ENCODE measurements at regions not wholly inside any gene's neighbourhood (a gene's known extent, or its start where the extent isn't known, plus 50 kb on each side); places are given as distances from the start of the nearest gene placed in this dataset.

DNA sequence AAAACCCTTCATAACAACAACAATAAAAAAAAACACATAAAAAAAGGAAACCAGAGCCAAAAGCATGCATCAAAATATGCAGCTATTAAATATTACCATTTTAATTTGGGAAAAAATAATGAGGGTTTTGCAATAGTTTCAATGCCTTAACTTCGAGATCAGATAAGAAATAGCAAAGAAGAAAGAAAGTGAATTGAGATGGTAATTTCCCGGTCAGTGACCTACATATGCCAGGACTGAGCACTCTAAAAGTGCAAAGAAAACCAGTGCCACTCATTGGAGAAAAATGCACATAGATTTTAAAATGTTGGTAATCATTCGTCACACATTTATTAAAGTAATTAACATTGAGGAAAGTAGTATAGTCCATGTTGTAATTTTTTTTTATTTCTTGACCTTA is 944.2 kb downstream of the EFNB2 start:
- no peaks in the 10 kb centered on the region for H3K79me2 ChIP-seq (ENCODE audit: control insufficient read depth in 1 of 2, insufficient read depth in 2 of 2, low read length in 2 of 2)
- no peaks in the 10 kb centered on the region for H3K9me3 ChIP-seq (ENCODE audit: insufficient read depth in 2 of 2, low read depth in 1 of 2, low read length in 1 of 2)
- POLR2A ChIA-PET (ENCODE audit: partially characterized antibody), result interaction anchor here (0.7 kb wide), 1 partner anchor 266 kb away, joined by 3 read pairs; no protein-coding TSS in a partner anchor
- no peak overlapping the region for H3K4me3 ChIP-seq (ENCODE audit: extremely low read depth in 1 of 4, insufficient read depth in 2 of 4, low read depth in 3 of 4, low read length in 4 of 4)
- FAIRE-seq (no peak), DNase-seq (ENCODE audit: low read depth in 1 of 2, low spot score in 2 of 2) (no peak)
- no peak overlapping the region for H4K5ac ChIP-seq (ENCODE audit: insufficient read length, low read depth, low read length)
- no peak overlapping the region for H2BK12ac ChIP-seq (ENCODE audit: low read depth, low read length)
- H4K91ac ChIP-seq (replicated peaks; ENCODE audit: insufficient read length, low read length), result no peak overlapping the region
- H3K23me2 ChIP-seq (ENCODE audit: low read depth, low read length), result no peaks in the 10 kb centered on the region
- H4K8ac ChIP-seq (ENCODE audit: extremely low read depth, insufficient read depth, low read length), result no peak overlapping the region
- H2BK15ac ChIP-seq (ENCODE audit: low read length), result no peak overlapping the region
- no peak overlapping the region for H3K9ac ChIP-seq (replicated peaks in 1 of 4; ENCODE audit: extremely low read depth in 1 of 4, low read depth in 3 of 4, low read length in 3 of 4)
- H3K36me3 ChIP-seq (ENCODE audit: control insufficient read depth in 2 of 4, insufficient read depth in 4 of 4, low read length in 3 of 4), result no peaks in the 10 kb centered on the region
- no peak overlapping the region for H3K18ac ChIP-seq (ENCODE audit: extremely low read depth, low read length)
- WGBS, 2 experiments (ENCODE audit: extremely low coverage in 1 of 2, insufficient coverage in 1 of 2, insufficient read length in 1 of 2, insufficient replicate concordance in 2 of 2, low coverage in 1 of 2, low lambda C conversion rate in 2 of 2, missing lambda C conversion rate in 1 of 2), result 88% methylated on average over 3 of the region's 3 CpGs; no CpG with 5 or more reads in 1 of the 2 experiments
- H2BK5ac ChIP-seq (ENCODE audit: low read depth, low read length), result no peak overlapping the region
- no peak overlapping the region for H3K4me2 ChIP-seq (ENCODE audit: insufficient read depth in 1 of 2, low read depth in 2 of 2, low read length in 2 of 2)
- no peak overlapping the region for H3K23ac ChIP-seq (ENCODE audit: insufficient read length)
- H2AFZ ChIP-seq (ENCODE audit: low read length), result no peak overlapping the region
- no peaks in the 10 kb centered on the region for H3K79me1 ChIP-seq (ENCODE audit: low read depth, low read length)
- H2BK20ac ChIP-seq (ENCODE audit: low read length), result no peak overlapping the region
- H2AK5ac ChIP-seq (ENCODE audit: low read depth, low read length), result no peak overlapping the region
- H3K4ac ChIP-seq (replicated peaks; ENCODE audit: insufficient read length, low read depth, low read length), result no peak overlapping the region
- H3K56ac ChIP-seq (replicated peaks; ENCODE audit: insufficient read length, low read depth, low read length), result no peak overlapping the region
- no peaks in the 10 kb centered on the region for H3K4me1 ChIP-seq (replicated peaks in 1 of 4; ENCODE audit: control insufficient read depth in 3 of 4, insufficient read depth in 4 of 4, low read length in 3 of 4)
- H2BK120ac ChIP-seq (replicated peaks; ENCODE audit: low read depth, low read length), result no peak overlapping the region
- no peak overlapping the region for H3K14ac ChIP-seq (ENCODE audit: insufficient read length)
- no peak overlapping the region for H3K27ac ChIP-seq (ENCODE audit: low read depth, low read length)
- H3K27me3 ChIP-seq (replicated peaks in 1 of 4; ENCODE audit: control insufficient read depth in 3 of 4, extremely low read depth in 1 of 4, insufficient read depth in 3 of 4, low read length in 3 of 4), result no peaks in the 10 kb centered on the region
- H4K20me1 ChIP-seq (replicated peaks in 1 of 2; ENCODE audit: control insufficient read depth in 1 of 2, insufficient read depth in 2 of 2, low read length in 2 of 2), result no peaks in the 10 kb centered on the region
- CTCF ChIA-PET (ENCODE audit: partially characterized antibody), result interaction anchor here (0.7 kb wide), 1 partner anchor 1913 kb away, joined by 3 read pairs; no protein-coding TSS in a partner anchor
- TF ChIP-seq RNF2 (IDR thresholded peaks at IDR 0.05; ENCODE audit: borderline replicate concordance, low read depth, low read length, missing control alignments, poor library complexity, severe bottlenecking), result no peak
- no peak for TF ChIP-seq BCL11A (IDR thresholded peaks at IDR 0.05; ENCODE audit: low read depth in 2 of 2, low read length in 2 of 2)
- no peak for TF ChIP-seq GTF2F1 (IDR thresholded peaks at IDR 0.05; ENCODE audit: borderline replicate concordance, low read depth, low read length)
- no peak for TF ChIP-seq EGR1 (IDR thresholded peaks at IDR 0.05; ENCODE audit: borderline replicate concordance, low read depth, low read length)
- no peak for TF ChIP-seq RBBP5 (IDR thresholded peaks at IDR 0.05; ENCODE audit: borderline replicate concordance, low read depth, low read length)
- TF ChIP-seq EZH2 (IDR thresholded peaks at IDR 0.05; ENCODE audit: low read depth, low read length, severe bottlenecking), result no peak
- TF ChIP-seq CHD1 (IDR thresholded peaks at IDR 0.05; ENCODE audit: low read depth, low read length), result no peak
- TF ChIP-seq TBP (IDR thresholded peaks at IDR 0.05; ENCODE audit: low read depth, low read length), result no peak
- no peak for TF ChIP-seq SP4 (IDR thresholded peaks at IDR 0.05; ENCODE audit: low read length)
- no peak for TF ChIP-seq HDAC6 (IDR thresholded peaks at IDR 0.05; ENCODE audit: low read depth, low read length)
- no peak for TF ChIP-seq BRCA1 (IDR thresholded peaks at IDR 0.05; ENCODE audit: low read depth, low read length)
- no peak for TF ChIP-seq KDM5A (IDR thresholded peaks at IDR 0.05; ENCODE audit: low read length)
- no peak for TF ChIP-seq SIX5 (IDR thresholded peaks at IDR 0.05; ENCODE audit: low read depth, low read length)
- no peak for TF ChIP-seq GABPA (IDR thresholded peaks at IDR 0.05; ENCODE audit: borderline replicate concordance, insufficient read depth, low read length)
- TF ChIP-seq TEAD4 (IDR thresholded peaks at IDR 0.05; ENCODE audit: low read depth, low read length), result no peak
- no peak for TF ChIP-seq ZNF274 (IDR thresholded peaks at IDR 0.05; ENCODE audit: borderline replicate concordance, extremely low read depth, low read length)
